Panc1 (cell line): ENCODE measurements at regions not wholly inside any gene's neighbourhood (a gene's known extent, or its start where the extent isn't known, plus 50 kb on each side); places are given as distances from the start of the nearest gene placed in this dataset.

Experiments used
- ATAC-seq: fragments of 200-7000 bp; cut with Tn5 transposase; 2 replicates; pipeline ENCODE4 v1.9.1; 2020; ENCODE audit warnings: mild to moderate bottlenecking, moderate library complexity
- BruUV-seq: library from RNA; stranded (reverse); fragments of 400-500 nt; replicated peaks from 2 replicates; lab custom pipeline; 2021; lab: Mats Ljungman, UMichigan
- CTCF ChIA-PET: fragments of 300-600 bp; sonication (Branson Sonifier 250); formaldehyde crosslinking; loops from one replicate; lab custom pipeline; 2022; ENCODE audit warnings: antibody characterized with exemption; lab: Charles Lee
- POLR2A ChIA-PET: fragments of 300-600 bp; sonication (Branson Sonifier 250); formaldehyde crosslinking; loops from one replicate; lab custom pipeline; 2022; ENCODE audit warnings: antibody characterized with exemption; lab: Charles Lee
- DNase-seq: peaks from one replicate; pipeline ENCODE4 v3.0.0-alpha.2; 2010; ENCODE audit warnings: low read depth, low spot score
- H3K27ac ChIP-seq: 2 replicates; pipeline ENCODE4 v1.5.1; 2011; ENCODE audit warnings: mild to moderate bottlenecking, low read length, inconsistent platforms
- H3K27me3 ChIP-seq: fragments of 200-500 bp; sonication (Bioruptor generic); 2 replicates; pipeline ENCODE4 v1.6.0; 2014; ENCODE audit warnings: low read length, inconsistent platforms; ENCODE audit not compliant: control insufficient read depth, insufficient read depth
- H3K36me3 ChIP-seq: fragments of 200-500 bp; sonication (Bioruptor generic); 2 replicates; pipeline ENCODE4 v1.5.1; 2014; ENCODE audit warnings: inconsistent platforms, mild to moderate bottlenecking, low read length, moderate library complexity; ENCODE audit not compliant: control insufficient read depth, insufficient read depth
- H3K4me1 ChIP-seq: 2 replicates; pipeline ENCODE4 v1.5.1; 2011; ENCODE audit warnings: inconsistent platforms, mild to moderate bottlenecking, low read length, moderate library complexity; ENCODE audit not compliant: control insufficient read depth, insufficient read depth
- H3K4me3 ChIP-seq, 2 experiments: 2 replicates each; pipeline ENCODE4 v1.5.1; 2011 to 2012; ENCODE audit warnings: low read depth in 2 of 2, low read length in 2 of 2, mild to moderate bottlenecking in 2 of 2, inconsistent platforms in 1 of 2, moderate library complexity in 1 of 2
- H3K9me3 ChIP-seq: fragments of 200-500 bp; sonication (Bioruptor generic); 2 replicates; pipeline ENCODE4 v1.5.1; 2014; ENCODE audit warnings: low read depth, mild to moderate bottlenecking, inconsistent platforms, low read length, moderate library complexity; ENCODE audit not compliant: control insufficient read depth, insufficient read depth
- POLR2AphosphoS5 ChIP-seq: IDR thresholded peaks from 2 replicates; pipeline ENCODE4 v1.6.1; 2012; ENCODE audit warnings: mild to moderate bottlenecking, low read depth, low read length, moderate library complexity
- SIN3A ChIP-seq: IDR thresholded peaks from 2 replicates; pipeline ENCODE4 v1.6.1; 2012; ENCODE audit warnings: low read depth, mild to moderate bottlenecking, low read length, moderate library complexity, borderline replicate concordance; ENCODE audit not compliant: insufficient read depth
- TCF7L2 ChIP-seq: IDR thresholded peaks from 2 replicates; pipeline ENCODE4 v1.6.1; 2011; ENCODE audit warnings: mild to moderate bottlenecking, low read depth, low read length, inconsistent platforms
- in situ Hi-C: cut with HindIII; loops from 2 replicates; pipeline ENCODE4 v1.10.0; 2016; ENCODE audit warnings: low sequenced_read_pairs, low pct_unique_long_range_greater_than_20kb
- intact Hi-C: fragments of 100-400 bp; cut with micrococcal nuclease; formaldehyde crosslinking; loops from one replicate; pipeline ENCODE4 v1.10.0; 2022; ENCODE audit not compliant: unreplicated experiment
- TF ChIP-seq, protein P1 (sequence below): fragments of 450-650 bp; IDR thresholded peaks from 2 replicates; pipeline ENCODE4 v1.5.1; 2017; ENCODE audit warnings: mild to moderate bottlenecking
- TF ChIP-seq, protein P2 (sequence below), 2 experiments: IDR thresholded peaks; 2 replicates each; pipeline ENCODE4 v1.6.1; 2011 to 2012; ENCODE audit warnings: low read depth in 2 of 2, control low read depth in 1 of 2, low read length in 1 of 2, mild to moderate bottlenecking in 1 of 2, moderate library complexity in 1 of 2; ENCODE audit not compliant: insufficient read depth in 1 of 2

DNA sequence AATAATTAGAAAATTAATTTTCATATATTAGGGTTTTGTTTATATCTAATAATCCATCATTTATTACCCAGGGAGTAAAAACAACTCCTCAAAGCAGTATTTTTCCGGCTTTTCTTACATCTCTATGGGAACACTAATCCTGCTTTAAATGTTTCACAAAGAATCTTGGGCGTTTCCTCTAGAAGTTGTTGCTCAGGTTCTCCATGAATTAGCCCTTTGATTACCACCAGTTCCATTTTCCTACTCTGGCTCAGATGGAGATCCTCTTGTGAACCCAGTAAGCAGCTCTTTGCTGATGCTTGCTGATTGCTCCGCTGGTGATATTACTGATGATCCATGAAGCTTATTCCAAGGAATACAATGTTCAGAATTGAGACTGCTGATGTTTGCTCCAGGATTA lies 78.5 kb upstream of the PKP2 start:
- in situ Hi-C loops (no loop called here), intact Hi-C loops (loop anchor here (10.0 kb wide), 1 partner anchor 420 kb away; no protein-coding TSS in a partner anchor)
- POLR2A ChIA-PET = no interaction called here
- DNase-seq (no peak), ATAC-seq (no peak)
- TF ChIP-seq, protein P1, sequence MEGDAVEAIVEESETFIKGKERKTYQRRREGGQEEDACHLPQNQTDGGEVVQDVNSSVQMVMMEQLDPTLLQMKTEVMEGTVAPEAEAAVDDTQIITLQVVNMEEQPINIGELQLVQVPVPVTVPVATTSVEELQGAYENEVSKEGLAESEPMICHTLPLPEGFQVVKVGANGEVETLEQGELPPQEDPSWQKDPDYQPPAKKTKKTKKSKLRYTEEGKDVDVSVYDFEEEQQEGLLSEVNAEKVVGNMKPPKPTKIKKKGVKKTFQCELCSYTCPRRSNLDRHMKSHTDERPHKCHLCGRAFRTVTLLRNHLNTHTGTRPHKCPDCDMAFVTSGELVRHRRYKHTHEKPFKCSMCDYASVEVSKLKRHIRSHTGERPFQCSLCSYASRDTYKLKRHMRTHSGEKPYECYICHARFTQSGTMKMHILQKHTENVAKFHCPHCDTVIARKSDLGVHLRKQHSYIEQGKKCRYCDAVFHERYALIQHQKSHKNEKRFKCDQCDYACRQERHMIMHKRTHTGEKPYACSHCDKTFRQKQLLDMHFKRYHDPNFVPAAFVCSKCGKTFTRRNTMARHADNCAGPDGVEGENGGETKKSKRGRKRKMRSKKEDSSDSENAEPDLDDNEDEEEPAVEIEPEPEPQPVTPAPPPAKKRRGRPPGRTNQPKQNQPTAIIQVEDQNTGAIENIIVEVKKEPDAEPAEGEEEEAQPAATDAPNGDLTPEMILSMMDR = no peak
- TF ChIP-seq, protein P2, sequence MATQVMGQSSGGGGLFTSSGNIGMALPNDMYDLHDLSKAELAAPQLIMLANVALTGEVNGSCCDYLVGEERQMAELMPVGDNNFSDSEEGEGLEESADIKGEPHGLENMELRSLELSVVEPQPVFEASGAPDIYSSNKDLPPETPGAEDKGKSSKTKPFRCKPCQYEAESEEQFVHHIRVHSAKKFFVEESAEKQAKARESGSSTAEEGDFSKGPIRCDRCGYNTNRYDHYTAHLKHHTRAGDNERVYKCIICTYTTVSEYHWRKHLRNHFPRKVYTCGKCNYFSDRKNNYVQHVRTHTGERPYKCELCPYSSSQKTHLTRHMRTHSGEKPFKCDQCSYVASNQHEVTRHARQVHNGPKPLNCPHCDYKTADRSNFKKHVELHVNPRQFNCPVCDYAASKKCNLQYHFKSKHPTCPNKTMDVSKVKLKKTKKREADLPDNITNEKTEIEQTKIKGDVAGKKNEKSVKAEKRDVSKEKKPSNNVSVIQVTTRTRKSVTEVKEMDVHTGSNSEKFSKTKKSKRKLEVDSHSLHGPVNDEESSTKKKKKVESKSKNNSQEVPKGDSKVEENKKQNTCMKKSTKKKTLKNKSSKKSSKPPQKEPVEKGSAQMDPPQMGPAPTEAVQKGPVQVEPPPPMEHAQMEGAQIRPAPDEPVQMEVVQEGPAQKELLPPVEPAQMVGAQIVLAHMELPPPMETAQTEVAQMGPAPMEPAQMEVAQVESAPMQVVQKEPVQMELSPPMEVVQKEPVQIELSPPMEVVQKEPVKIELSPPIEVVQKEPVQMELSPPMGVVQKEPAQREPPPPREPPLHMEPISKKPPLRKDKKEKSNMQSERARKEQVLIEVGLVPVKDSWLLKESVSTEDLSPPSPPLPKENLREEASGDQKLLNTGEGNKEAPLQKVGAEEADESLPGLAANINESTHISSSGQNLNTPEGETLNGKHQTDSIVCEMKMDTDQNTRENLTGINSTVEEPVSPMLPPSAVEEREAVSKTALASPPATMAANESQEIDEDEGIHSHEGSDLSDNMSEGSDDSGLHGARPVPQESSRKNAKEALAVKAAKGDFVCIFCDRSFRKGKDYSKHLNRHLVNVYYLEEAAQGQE (IDR thresholded peaks at IDR 0.05; ENCODE audit: insufficient read depth in 1 of 2, low read depth in 2 of 2, low read length in 1 of 2) = no peak
- no peak for TF ChIP-seq SIN3A
- TF ChIP-seq POLR2AphosphoS5 = no peak
- no peak for TF ChIP-seq TCF7L2
- Histone ChIP-seq H3K27me3 (no peaks in the 10 kb centered on the region), H3K4me1 (no peaks in the 10 kb centered on the region), H3K9me3 (no peaks in the 10 kb centered on the region), H3K36me3 (no peaks in the 10 kb centered on the region), H3K4me3 (no peak overlapping the region), H3K27ac (no peak overlapping the region)
- no TSS peak for BruUV-seq
- CTCF ChIA-PET = no interaction called here

DNA sequence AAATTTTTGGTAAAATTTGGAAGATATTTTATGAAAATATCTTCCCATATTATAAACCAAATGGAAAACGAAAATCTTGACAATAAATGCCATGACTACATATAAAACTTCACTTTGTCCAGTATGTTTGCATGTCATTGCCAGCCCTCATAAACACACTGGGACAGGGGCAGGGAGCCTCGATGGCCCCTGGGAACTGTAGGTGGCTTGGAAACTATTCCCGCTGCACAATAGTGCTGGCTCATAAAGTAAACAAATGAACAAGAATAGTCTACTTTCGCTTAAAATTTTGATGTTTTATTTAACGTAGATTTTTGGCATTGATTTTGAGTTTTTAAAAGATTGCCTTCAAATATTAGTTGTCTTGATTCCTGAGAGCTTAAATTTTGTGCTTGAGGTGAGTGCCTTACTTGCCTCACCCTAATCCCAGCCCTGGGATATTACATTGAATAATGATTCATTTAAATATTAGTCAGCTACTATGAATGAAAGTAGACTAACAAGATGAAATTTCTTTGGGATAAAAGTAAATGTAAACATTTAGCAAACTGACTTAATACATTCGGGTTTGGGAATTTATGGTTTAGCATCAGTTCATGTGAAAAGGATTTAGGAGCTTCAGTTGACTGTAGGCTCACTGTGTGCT lies 74.0 kb upstream of the PKP2 start:
- intact Hi-C loops (loop anchor here (10.0 kb wide), 1 partner anchor 424 kb away; no protein-coding TSS in a partner anchor), in situ Hi-C loops (no loop called here)
- Histone ChIP-seq H3K36me3 (no peaks in the 10 kb centered on the region), H3K27me3 (no peaks in the 10 kb centered on the region), H3K27ac (no peak overlapping the region), H3K4me3 (no peak overlapping the region), H3K4me1 (no peaks in the 10 kb centered on the region), H3K9me3 (no peaks in the 10 kb centered on the region)
- no peak for DNase-seq
- ChIA-PET CTCF (no interaction called here), POLR2A (no interaction called here)
- TF ChIP-seq SIN3A (no peak), POLR2AphosphoS5 (no peak), TCF7L2 (no peak)
- TF ChIP-seq, protein P1 = no peak
- TF ChIP-seq, protein P2 (IDR thresholded peaks at IDR 0.05; ENCODE audit: insufficient read depth in 1 of 2, low read depth in 2 of 2, low read length in 1 of 2) = no peak
- BruUV-seq = no TSS peak
- no peak for ATAC-seq
